Upper lobe of left lung (tissue), 6 donors: ENCODE measurements at regions not wholly inside any gene's neighbourhood (a gene's known extent, or its start where the extent isn't known, plus 50 kb on each side); places are given as distances from the start of the nearest gene placed in this dataset.

ENCODE experiments used
- ATAC-seq, 2 donors: fragments of 200-7000 bp; cut with Tn5 transposase; one replicate each; pipeline ENCODE4 v1.9.1; 2022; ENCODE audit warnings: mild to moderate bottlenecking in 2 of 2, moderate library complexity in 2 of 2; ENCODE audit not compliant: low FRiP score in 2 of 2
- DNase-seq, 2 donors: peaks; one replicate each; pipeline ENCODE4 v3.0.0-alpha.2; 2019 to 2020
- H3K27ac ChIP-seq, 4 donors: fragments of 200-600 bp; sonication (generic); one replicate each; pipeline ENCODE4 v1.5.1; 2016 to 2019
- H3K27me3 ChIP-seq, 4 donors: fragments of 200-600 bp; sonication (generic); one replicate each; pipeline ENCODE4 v1.5.1; 2017 to 2019
- H3K36me3 ChIP-seq, 4 donors: fragments of 200-600 bp; sonication (generic); one replicate each; pipeline ENCODE4 v1.5.1; 2016 to 2019
- H3K4me1 ChIP-seq, 4 donors: fragments of 200-600 bp; sonication (generic); one replicate each; pipeline ENCODE4 v1.5.1; 2018 to 2019
- H3K4me3 ChIP-seq, 4 donors: fragments of 200-600 bp; sonication (generic); one replicate each; pipeline ENCODE4 v1.5.1; 2017 to 2019; ENCODE audit warnings: mild to moderate bottlenecking in 2 of 4, moderate library complexity in 1 of 4
- H3K9me3 ChIP-seq, 4 donors: fragments of 200-600 bp; sonication (generic); one replicate each; pipeline ENCODE4 v1.5.1; 2018 to 2019
- EP300 ChIP-seq, 4 donors: sonication (generic); formaldehyde crosslinking; IDR thresholded peaks; one replicate each; pipeline ENCODE4 v1.5.1; 2017; ENCODE audit warnings: antibody characterized with exemption in 4 of 4, control low read depth in 2 of 4
- POLR2A ChIP-seq, 4 donors: fragments of 450-650 bp; IDR thresholded peaks; one replicate each; pipeline ENCODE4 v1.5.1; 2016 to 2017; ENCODE audit warnings: antibody characterized with exemption in 4 of 4, mild to moderate bottlenecking in 2 of 4
- POLR2AphosphoS5 ChIP-seq, 2 donors: sonication (generic); formaldehyde crosslinking; IDR thresholded peaks; one replicate each; pipeline ENCODE4 v1.5.1; 2017; ENCODE audit warnings: antibody characterized with exemption in 2 of 2
- WGBS, 2 donors: methylation state at CpG; one replicate each; pipeline ENCODE4 v1.1.5; 2017 to 2018; 5-methylcytosine and 5-hydroxymethylcytosine counted together
- TF ChIP-seq, protein P1 (sequence below), 6 experiments: fragments of 450-650 bp in 4 of 6; fragments of 200-600 bp in 2 of 6; sonication (generic) in 2 of 6; IDR thresholded peaks; one replicate each; pipeline ENCODE4 v1.5.1; 2016 to 2019; ENCODE audit warnings: antibody characterized with exemption in 6 of 6
- donor health status: DM: no; HTN: no; CAD: no; lungs with moderate emphysema.
- donor health status: DM: no; HTN: yes; CAD: no; lungs with severe emphysema.

DNA sequence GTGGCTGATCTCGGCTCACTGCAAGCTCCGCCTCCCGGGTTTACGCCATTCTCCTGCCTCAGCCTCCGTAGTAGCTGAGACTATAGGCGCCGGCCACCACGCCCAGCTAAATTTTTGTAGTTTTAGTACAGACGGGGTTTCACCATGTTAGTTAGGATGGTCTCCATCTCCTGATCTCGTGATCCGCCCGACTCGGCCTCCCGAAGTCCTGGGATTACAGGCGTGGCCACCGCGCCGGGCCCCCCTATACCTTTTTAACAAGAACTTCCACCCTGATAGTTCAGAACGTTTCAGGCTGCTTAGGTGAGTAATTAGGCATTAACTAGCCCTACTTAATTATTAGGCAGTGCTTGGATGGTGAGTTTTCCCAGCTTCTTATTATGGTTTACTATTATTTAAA, 552.5 kb downstream of the BCKDHB start:
- no peaks in the 10 kb centered on the region for H3K4me1 ChIP-seq
- DNase-seq (peak in 1 of 2 donors; percentile 46), ATAC-seq (no peak)
- H3K9me3 ChIP-seq = no peaks in the 10 kb centered on the region
- H3K27me3 ChIP-seq = no peaks in the 10 kb centered on the region
- TF ChIP-seq POLR2AphosphoS5 (IDR thresholded peaks at IDR 0.05) = no peak
- no peak for TF ChIP-seq EP300 (IDR thresholded peaks at IDR 0.05)
- TF ChIP-seq, protein P1, sequence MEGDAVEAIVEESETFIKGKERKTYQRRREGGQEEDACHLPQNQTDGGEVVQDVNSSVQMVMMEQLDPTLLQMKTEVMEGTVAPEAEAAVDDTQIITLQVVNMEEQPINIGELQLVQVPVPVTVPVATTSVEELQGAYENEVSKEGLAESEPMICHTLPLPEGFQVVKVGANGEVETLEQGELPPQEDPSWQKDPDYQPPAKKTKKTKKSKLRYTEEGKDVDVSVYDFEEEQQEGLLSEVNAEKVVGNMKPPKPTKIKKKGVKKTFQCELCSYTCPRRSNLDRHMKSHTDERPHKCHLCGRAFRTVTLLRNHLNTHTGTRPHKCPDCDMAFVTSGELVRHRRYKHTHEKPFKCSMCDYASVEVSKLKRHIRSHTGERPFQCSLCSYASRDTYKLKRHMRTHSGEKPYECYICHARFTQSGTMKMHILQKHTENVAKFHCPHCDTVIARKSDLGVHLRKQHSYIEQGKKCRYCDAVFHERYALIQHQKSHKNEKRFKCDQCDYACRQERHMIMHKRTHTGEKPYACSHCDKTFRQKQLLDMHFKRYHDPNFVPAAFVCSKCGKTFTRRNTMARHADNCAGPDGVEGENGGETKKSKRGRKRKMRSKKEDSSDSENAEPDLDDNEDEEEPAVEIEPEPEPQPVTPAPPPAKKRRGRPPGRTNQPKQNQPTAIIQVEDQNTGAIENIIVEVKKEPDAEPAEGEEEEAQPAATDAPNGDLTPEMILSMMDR (IDR thresholded peaks at IDR 0.05) = no peak
- TF ChIP-seq POLR2A (IDR thresholded peaks at IDR 0.05) = no peak
- no peak overlapping the region for H3K4me3 ChIP-seq
- WGBS, 2 donors = 91 to 93% methylated on average over 19 of the region's 19 CpGs
- H3K27ac ChIP-seq = no peak overlapping the region
- no peaks in the 10 kb centered on the region for H3K36me3 ChIP-seq

- no peaks in the 10 kb centered on the region for H3K9me3 ChIP-seq
- no peaks in the 10 kb centered on the region for H3K4me1 ChIP-seq
- DNase-seq (no peak), ATAC-seq (no peak)
- WGBS, 2 donors = 76 to 86% methylated on average over 4 of the region's 4 CpGs
- TF ChIP-seq POLR2A (IDR thresholded peaks at IDR 0.05) = no peak
- TF ChIP-seq, protein P1 (IDR thresholded peaks at IDR 0.05) = no peak
- H3K36me3 ChIP-seq = no peaks in the 10 kb centered on the region
- no peaks in the 10 kb centered on the region for H3K27me3 ChIP-seq
- no peak overlapping the region for H3K27ac ChIP-seq
- H3K4me3 ChIP-seq = no peak overlapping the region
These were observed 540.7 kb downstream of the BCKDHB start for GRCh38 chr6:80647156-80647555.

DNA sequence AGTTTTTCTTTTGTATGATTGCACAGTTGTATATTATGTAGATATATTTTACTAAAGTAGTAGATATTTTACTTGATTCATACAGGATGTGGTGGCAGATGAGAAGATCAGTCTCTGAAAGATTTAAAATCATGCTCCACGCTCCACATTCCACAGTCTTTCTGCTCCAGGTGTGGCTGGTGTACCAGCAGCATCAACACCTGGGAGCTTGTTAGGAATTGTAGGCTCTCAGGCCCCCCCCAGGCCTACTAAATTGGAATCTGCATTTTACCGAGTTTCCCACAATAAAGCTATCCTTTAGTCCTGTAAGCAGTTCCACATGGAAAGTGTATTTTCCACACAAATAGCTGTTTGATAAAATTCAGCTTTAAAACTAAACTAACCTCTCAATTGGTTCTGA, 537.4 kb downstream of the BCKDHB start:
- TF ChIP-seq POLR2A (IDR thresholded peaks at IDR 0.05) = no peak
- no peak for TF ChIP-seq EP300 (IDR thresholded peaks at IDR 0.05)
- TF ChIP-seq, protein P1 (IDR thresholded peaks at IDR 0.05) = no peak
- TF ChIP-seq POLR2AphosphoS5 (IDR thresholded peaks at IDR 0.05) = no peak
- 90 to 91% methylated on average over 2 of the region's 2 CpGs for whole genome bisulfite sequencing, 2 donors
- Histone ChIP-seq H3K4me3 (no peak overlapping the region), H3K36me3 (no peaks in the 10 kb centered on the region), H3K4me1 (peaks cover 0 to 2% (median 0%) of the 10 kb centered on the region in 4 donors), H3K9me3 (no peaks in the 10 kb centered on the region), H3K27ac (no peak overlapping the region), H3K27me3 (no peaks in the 10 kb centered on the region)
- DNase-seq = no peak
- no peak for ATAC-seq

DNA sequence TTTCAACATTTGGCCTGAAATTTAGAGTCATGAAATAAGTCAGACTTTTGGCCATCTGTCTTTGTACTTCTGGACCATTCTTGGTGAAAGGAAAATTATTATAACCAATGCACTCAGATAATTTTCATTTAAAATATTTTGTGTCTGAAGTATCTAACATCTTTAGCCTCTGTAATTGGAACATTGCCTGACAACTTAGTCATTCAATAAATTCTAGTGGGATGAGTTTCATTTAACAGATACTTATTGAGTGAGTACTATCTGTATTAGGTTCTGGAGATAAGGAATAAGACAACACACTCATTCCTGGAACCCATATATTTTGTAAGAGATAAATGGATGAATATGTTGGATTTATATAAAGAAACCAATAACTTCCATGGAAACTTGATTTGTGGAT, 536.0 kb downstream of the BCKDHB start:
- ATAC-seq = no peak

DNA sequence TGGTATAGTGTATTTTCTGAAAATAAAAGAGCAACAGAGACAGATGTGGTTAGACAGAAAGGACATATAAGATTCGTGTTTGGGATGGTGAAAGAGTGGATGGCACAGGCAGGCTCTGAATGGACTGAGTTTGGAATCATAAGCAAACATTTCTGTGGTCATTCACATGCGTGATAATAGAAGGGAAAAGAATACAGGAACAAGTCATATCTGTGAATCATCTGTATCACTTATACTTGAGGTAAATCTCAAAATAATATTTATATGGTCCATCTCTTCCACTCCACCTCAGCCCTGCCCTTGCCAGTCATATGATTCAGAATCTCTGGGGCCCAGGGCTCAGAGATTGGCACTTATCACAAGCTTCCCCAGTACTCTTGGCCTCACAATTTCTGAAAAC, 535.1 kb downstream of the BCKDHB start:
- H3K27me3 ChIP-seq = no peaks in the 10 kb centered on the region
- no peaks in the 10 kb centered on the region for H3K9me3 ChIP-seq
- ATAC-seq (no peak), DNase-seq (no peak)
- no peak overlapping the region for H3K4me3 ChIP-seq
- WGBS, 2 donors = 88 to 89% methylated on average over 2 of the region's 2 CpGs
- H3K36me3 ChIP-seq = no peaks in the 10 kb centered on the region
- TF ChIP-seq EP300 (IDR thresholded peaks at IDR 0.05) = no peak
- TF ChIP-seq POLR2AphosphoS5 (IDR thresholded peaks at IDR 0.05) = no peak
- no peak for TF ChIP-seq POLR2A (IDR thresholded peaks at IDR 0.05)
- TF ChIP-seq, protein P1 (IDR thresholded peaks at IDR 0.05) = no peak
- peaks cover 0 to 4% (median 3%) of the 10 kb centered on the region in 4 donors for H3K4me1 ChIP-seq
- H3K27ac ChIP-seq = no peak overlapping the region

More for the DNA sequence above, 536.0 kb downstream of the BCKDHB start:
- peaks cover 0 to 4% (median 3%) of the 10 kb centered on the region in 4 donors for H3K4me1 ChIP-seq
- TF ChIP-seq EP300 (IDR thresholded peaks at IDR 0.05) (no peak), POLR2A (IDR thresholded peaks at IDR 0.05) (no peak), POLR2AphosphoS5 (IDR thresholded peaks at IDR 0.05) (no peak)
- TF ChIP-seq, protein P1 (IDR thresholded peaks at IDR 0.05) = no peak
- H3K27ac ChIP-seq = no peak overlapping the region
- no peak overlapping the region for H3K4me3 ChIP-seq
- H3K9me3 ChIP-seq = no peaks in the 10 kb centered on the region
- no peaks in the 10 kb centered on the region for H3K36me3 ChIP-seq
- DNase-seq = no peak
- no peaks in the 10 kb centered on the region for H3K27me3 ChIP-seq
